Cardiac muscle cell (in vitro differentiated cells and primary cell): ENCODE measurements at regions not wholly inside any gene's neighbourhood (a gene's known extent, or its start where the extent isn't known, plus 50 kb on each side); places are given as distances from the start of the nearest gene placed in this dataset.

ENCODE experiments used
- DNase-seq, 2 donors: peaks; one replicate each; pipeline versions ENCODE4 v3.0.0 to v3.0.0-alpha.2; 2010 to 2017; ENCODE audit warnings: low read depth in 1 of 2, low spot score in 1 of 2
- H3K27ac ChIP-seq: fragments of 200-600 bp; sonication (generic); 2 replicates; pipeline ENCODE4 v1.5.1; 2016
- H3K27me3 ChIP-seq: fragments of 200-600 bp; sonication (generic); 2 replicates; pipeline ENCODE4 v1.6.0; 2016; ENCODE audit warnings: control low read depth
- H3K36me3 ChIP-seq: fragments of 200-600 bp; sonication (generic); 2 replicates; pipeline ENCODE4 v1.5.1; 2016; ENCODE audit warnings: control low read depth
- H3K4me1 ChIP-seq: fragments of 200-600 bp; sonication (generic); 2 replicates; pipeline ENCODE4 v1.8.1; 2017; ENCODE audit warnings: low read depth, mild to moderate bottlenecking, mixed run types
- H3K4me3 ChIP-seq: fragments of 200-600 bp; sonication (generic); 2 replicates; pipeline ENCODE4 v1.5.1; 2016; ENCODE audit warnings: mild to moderate bottlenecking
- H3K9me3 ChIP-seq: fragments of 200-600 bp; sonication (generic); 2 replicates; pipeline ENCODE4 v1.5.1; 2017; ENCODE audit warnings: low read depth, mild to moderate bottlenecking, control low read depth
- TF ChIP-seq, protein P1 (sequence below): IDR thresholded peaks from 2 replicates; pipeline ENCODE4 v1.5.1; 2012; ENCODE audit warnings: low read depth, mild to moderate bottlenecking, low read length

- H3K4me3 ChIP-seq = no peak overlapping the region
- TF ChIP-seq, protein P1, sequence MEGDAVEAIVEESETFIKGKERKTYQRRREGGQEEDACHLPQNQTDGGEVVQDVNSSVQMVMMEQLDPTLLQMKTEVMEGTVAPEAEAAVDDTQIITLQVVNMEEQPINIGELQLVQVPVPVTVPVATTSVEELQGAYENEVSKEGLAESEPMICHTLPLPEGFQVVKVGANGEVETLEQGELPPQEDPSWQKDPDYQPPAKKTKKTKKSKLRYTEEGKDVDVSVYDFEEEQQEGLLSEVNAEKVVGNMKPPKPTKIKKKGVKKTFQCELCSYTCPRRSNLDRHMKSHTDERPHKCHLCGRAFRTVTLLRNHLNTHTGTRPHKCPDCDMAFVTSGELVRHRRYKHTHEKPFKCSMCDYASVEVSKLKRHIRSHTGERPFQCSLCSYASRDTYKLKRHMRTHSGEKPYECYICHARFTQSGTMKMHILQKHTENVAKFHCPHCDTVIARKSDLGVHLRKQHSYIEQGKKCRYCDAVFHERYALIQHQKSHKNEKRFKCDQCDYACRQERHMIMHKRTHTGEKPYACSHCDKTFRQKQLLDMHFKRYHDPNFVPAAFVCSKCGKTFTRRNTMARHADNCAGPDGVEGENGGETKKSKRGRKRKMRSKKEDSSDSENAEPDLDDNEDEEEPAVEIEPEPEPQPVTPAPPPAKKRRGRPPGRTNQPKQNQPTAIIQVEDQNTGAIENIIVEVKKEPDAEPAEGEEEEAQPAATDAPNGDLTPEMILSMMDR = no peak
Observed at GRCh38 chr1:194073833-194074232, 887.4 kb upstream of the B3GALT2 start.

DNA sequence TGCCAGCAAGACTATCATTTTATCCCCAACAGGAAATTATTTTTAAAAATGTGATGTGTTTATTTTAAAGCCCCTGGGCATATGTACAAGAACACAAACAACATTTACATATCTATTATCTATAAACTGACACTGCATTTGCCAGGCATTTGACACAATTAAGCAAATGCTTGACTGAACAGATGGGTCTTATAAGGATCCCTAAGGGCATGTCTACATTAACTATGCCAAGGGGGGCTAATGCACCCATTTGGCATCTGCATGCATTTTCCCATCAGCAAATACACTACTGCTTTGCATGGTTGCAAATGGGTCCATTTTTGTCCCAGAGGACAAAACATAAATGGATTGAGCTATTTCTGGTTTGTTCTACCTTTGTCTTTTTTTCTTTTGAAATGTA, 884.8 kb upstream of the B3GALT2 start:
- Histone ChIP-seq H3K27me3 (no peaks in the 10 kb centered on the region), H3K9me3 (no peaks in the 10 kb centered on the region), H3K36me3 (no peaks in the 10 kb centered on the region), H3K27ac (no peak overlapping the region), H3K4me1 (peaks cover 8% of the 10 kb centered on the region), H3K4me3 (no peak overlapping the region)
- TF ChIP-seq, protein P1 = no peak
- DNase-seq = no peak

More at GRCh38 chr1:194073833-194074232, 887.4 kb upstream of the B3GALT2 start:
- Histone ChIP-seq H3K27ac (no peak overlapping the region), H3K36me3 (no peaks in the 10 kb centered on the region), H3K27me3 (no peaks in the 10 kb centered on the region), H3K4me1 (peaks cover 2% of the 10 kb centered on the region), H3K9me3 (no peaks in the 10 kb centered on the region)
- DNase-seq = no peak

- TF ChIP-seq, protein P1 = no peak
- H3K4me1 ChIP-seq = peaks cover 8% of the 10 kb centered on the region
- H3K9me3 ChIP-seq = no peaks in the 10 kb centered on the region
- DNase-seq = no peak
- H3K27me3 ChIP-seq = no peaks in the 10 kb centered on the region
- no peak overlapping the region for H3K4me3 ChIP-seq
- H3K27ac ChIP-seq = no peak overlapping the region
- H3K36me3 ChIP-seq = no peaks in the 10 kb centered on the region
Observed at GRCh38 chr1:194069831-194070218, 883.4 kb upstream of the B3GALT2 start.

GRCh38 chr1:194069168-194069830, 882.9 kb upstream of the B3GALT2 start:
- Histone ChIP-seq H3K36me3 (no peaks in the 10 kb centered on the region), H3K4me3 (no peak overlapping the region), H3K9me3 (no peaks in the 10 kb centered on the region), H3K4me1 (peaks cover 8% of the 10 kb centered on the region), H3K27me3 (no peaks in the 10 kb centered on the region), H3K27ac (peak overlapping the region; percentile 20)
- peak; percentile 36 to 95 for DNase-seq
- TF ChIP-seq, protein P1 = no peak

- Histone ChIP-seq H3K4me1 (peaks cover 8% of the 10 kb centered on the region), H3K27ac (peak overlapping the region; percentile 20), H3K4me3 (no peak overlapping the region), H3K9me3 (no peaks in the 10 kb centered on the region), H3K27me3 (no peaks in the 10 kb centered on the region), H3K36me3 (no peaks in the 10 kb centered on the region)
- DNase-seq = no peak
- TF ChIP-seq, protein P1 = no peak
Observed at GRCh38 chr1:194068446-194069167, 882.2 kb upstream of the B3GALT2 start.
